ENCODE measurements at regions not wholly inside any gene's neighbourhood (a gene's known extent, or its start where the extent isn't known, plus 50 kb on each side); places are given as distances from the start of the nearest gene placed in this dataset.

DNA sequence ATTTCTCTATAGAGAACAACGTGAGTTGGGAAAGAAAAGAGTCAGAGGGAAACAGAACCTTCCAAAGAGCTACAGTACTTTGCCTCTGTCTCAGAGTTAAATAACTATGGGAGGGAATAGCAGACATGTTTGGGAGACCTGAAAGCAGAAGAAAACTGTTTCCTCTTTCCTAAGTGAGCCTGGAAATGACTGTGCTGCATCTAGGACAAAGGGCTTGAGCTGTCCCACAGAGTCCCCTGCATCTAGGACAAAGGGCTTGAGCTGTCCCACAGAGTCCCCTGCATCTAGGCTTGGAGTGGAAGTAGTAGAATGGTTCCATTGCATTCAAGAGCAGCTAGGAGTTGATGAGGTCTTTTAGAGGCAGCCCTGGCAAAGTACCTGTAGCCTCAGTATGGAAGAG, 149.7 kb downstream of the DKK1 start:
- TF ChIP-seq, protein P1, sequence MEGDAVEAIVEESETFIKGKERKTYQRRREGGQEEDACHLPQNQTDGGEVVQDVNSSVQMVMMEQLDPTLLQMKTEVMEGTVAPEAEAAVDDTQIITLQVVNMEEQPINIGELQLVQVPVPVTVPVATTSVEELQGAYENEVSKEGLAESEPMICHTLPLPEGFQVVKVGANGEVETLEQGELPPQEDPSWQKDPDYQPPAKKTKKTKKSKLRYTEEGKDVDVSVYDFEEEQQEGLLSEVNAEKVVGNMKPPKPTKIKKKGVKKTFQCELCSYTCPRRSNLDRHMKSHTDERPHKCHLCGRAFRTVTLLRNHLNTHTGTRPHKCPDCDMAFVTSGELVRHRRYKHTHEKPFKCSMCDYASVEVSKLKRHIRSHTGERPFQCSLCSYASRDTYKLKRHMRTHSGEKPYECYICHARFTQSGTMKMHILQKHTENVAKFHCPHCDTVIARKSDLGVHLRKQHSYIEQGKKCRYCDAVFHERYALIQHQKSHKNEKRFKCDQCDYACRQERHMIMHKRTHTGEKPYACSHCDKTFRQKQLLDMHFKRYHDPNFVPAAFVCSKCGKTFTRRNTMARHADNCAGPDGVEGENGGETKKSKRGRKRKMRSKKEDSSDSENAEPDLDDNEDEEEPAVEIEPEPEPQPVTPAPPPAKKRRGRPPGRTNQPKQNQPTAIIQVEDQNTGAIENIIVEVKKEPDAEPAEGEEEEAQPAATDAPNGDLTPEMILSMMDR (IDR thresholded peaks at IDR 0.05; ENCODE audit: insufficient read depth, low read depth, low read length) = no peak
- no peak for TF ChIP-seq EZH2 (IDR thresholded peaks at IDR 0.05; ENCODE audit: insufficient read depth, low read length)

Measured in astrocyte (in vitro differentiated cells and primary cell).